ENCODE measurements at regions not wholly inside any gene's neighbourhood (a gene's known extent, or its start where the extent isn't known, plus 50 kb on each side); places are given as distances from the start of the nearest gene placed in this dataset.

- in situ Hi-C loops (cut with HindIII; ENCODE audit: extremely low pct_ligation_motif_present, low pct_unique_long_range_greater_than_20kb) (no loop called here), intact Hi-C loops (cut with micrococcal nuclease; ENCODE audit: unreplicated experiment) (no loop called here)
- ATAC-seq (no peak), DNase-seq (ENCODE audit: low spot score) (no peak), FAIRE-seq (no peak)
- H3K27ac ChIP-seq (ENCODE audit: extremely low read length, insufficient read depth, low read length), result no peak overlapping the region
- TF ChIP-seq AKAP8 (CRISPR knock-in tag; IDR thresholded peaks at IDR 0.05) (no peak), JARID2 (CRISPR knock-in tag; IDR thresholded peaks at IDR 0.05; ENCODE audit: insufficient replicate concordance) (no peak), ZNF296 (CRISPR knock-in tag; conservative IDR thresholded peaks at IDR 0.05) (no peak), ZBTB49 (CRISPR knock-in tag; IDR thresholded peaks at IDR 0.05; ENCODE audit: borderline replicate concordance) (no peak), TMF1 (CRISPR knock-in tag; IDR thresholded peaks at IDR 0.05; ENCODE audit: low read depth) (no peak), XRCC5 (optimal IDR thresholded peaks at IDR 0.05; ENCODE audit: low read length) (no peak), FOXC1 (CRISPR knock-in tag; IDR thresholded peaks at IDR 0.05; ENCODE audit: borderline replicate concordance) (no peak), ISL2 (CRISPR knock-in tag; IDR thresholded peaks at IDR 0.05) (no peak), AHR (CRISPR knock-in tag; IDR thresholded peaks at IDR 0.05) (no peak), SMARCC2 (IDR thresholded peaks at IDR 0.05) (no peak), ZNF773 (CRISPR knock-in tag; IDR thresholded peaks at IDR 0.05; ENCODE audit: borderline replicate concordance) (no peak), CREB1 (IDR thresholded peaks at IDR 0.05) (no peak), CREB1 (CRISPR knock-in tag; IDR thresholded peaks at IDR 0.05) (no peak), SP4 (CRISPR knock-in tag; IDR thresholded peaks at IDR 0.05) (no peak), WIZ (CRISPR knock-in tag; IDR thresholded peaks at IDR 0.05) (no peak), NR2F2 (IDR thresholded peaks at IDR 0.05; ENCODE audit: borderline replicate concordance, low read depth) (no peak), ZNF776 (CRISPR knock-in tag; IDR thresholded peaks at IDR 0.05) (no peak), TBL1XR1 (IDR thresholded peaks at IDR 0.05; ENCODE audit: borderline replicate concordance, low read length, partially characterized antibody) (no peak), ZNF333 (CRISPR knock-in tag; IDR thresholded peaks at IDR 0.05; ENCODE audit: borderline replicate concordance) (no peak), ZNF512B (CRISPR knock-in tag; IDR thresholded peaks at IDR 0.05; ENCODE audit: borderline replicate concordance) (no peak), ZFX (CRISPR knock-in tag; IDR thresholded peaks at IDR 0.05; ENCODE audit: low read depth) (no peak)
- ChIA-PET CTCF (ENCODE audit: low intra/inter-chr PET ratio, low total read pairs) (no interaction called here), POLR2A (no interaction called here)
- H3K36me3 ChIP-seq (replicated peaks in 1 of 2; ENCODE audit: control insufficient read depth in 1 of 2, insufficient read depth in 2 of 2, low read length in 2 of 2), result no peaks in the 10 kb centered on the region
- H3K4me2 ChIP-seq (ENCODE audit: low read depth, low read length), result no peak overlapping the region
- no peaks in the 10 kb centered on the region for H3K9me3 ChIP-seq (ENCODE audit: low read length)
- H3K27me3 ChIP-seq (ENCODE audit: control insufficient read depth in 1 of 2, insufficient read depth in 2 of 2, low read length in 2 of 2), result no peaks in the 10 kb centered on the region
- BruUV-seq (replicated peaks), result no TSS peak
- no peaks in the 10 kb centered on the region for H3K79me2 ChIP-seq (ENCODE audit: insufficient read depth, low read length)
- H3K9ac ChIP-seq (ENCODE audit: insufficient read depth, low read depth, low read length), result no peak overlapping the region
- H3K4me3 ChIP-seq (replicated peaks in 1 of 3; ENCODE audit: insufficient read depth in 1 of 3, low read depth in 2 of 3, low read length in 3 of 3), result no peak overlapping the region
- no peak overlapping the region for H2AFZ ChIP-seq (ENCODE audit: low read length)
- 29% methylated on average over 2 of the region's 2 CpGs for WGBS (ENCODE audit: low lambda C conversion rate)
- H4K20me1 ChIP-seq (ENCODE audit: insufficient read depth, low read length), result no peaks in the 10 kb centered on the region
- no peaks in the 10 kb centered on the region for H3K4me1 ChIP-seq (ENCODE audit: insufficient read depth, low read length)
These were observed 291.6 kb upstream of the SEMA3C start for GRCh38 chr7:81210137-81211064.

All from HepG2 (cell line).